ENCODE measurements at regions not wholly inside any gene's neighbourhood (a gene's known extent, or its start where the extent isn't known, plus 50 kb on each side); places are given as distances from the start of the nearest gene placed in this dataset.

DNA sequence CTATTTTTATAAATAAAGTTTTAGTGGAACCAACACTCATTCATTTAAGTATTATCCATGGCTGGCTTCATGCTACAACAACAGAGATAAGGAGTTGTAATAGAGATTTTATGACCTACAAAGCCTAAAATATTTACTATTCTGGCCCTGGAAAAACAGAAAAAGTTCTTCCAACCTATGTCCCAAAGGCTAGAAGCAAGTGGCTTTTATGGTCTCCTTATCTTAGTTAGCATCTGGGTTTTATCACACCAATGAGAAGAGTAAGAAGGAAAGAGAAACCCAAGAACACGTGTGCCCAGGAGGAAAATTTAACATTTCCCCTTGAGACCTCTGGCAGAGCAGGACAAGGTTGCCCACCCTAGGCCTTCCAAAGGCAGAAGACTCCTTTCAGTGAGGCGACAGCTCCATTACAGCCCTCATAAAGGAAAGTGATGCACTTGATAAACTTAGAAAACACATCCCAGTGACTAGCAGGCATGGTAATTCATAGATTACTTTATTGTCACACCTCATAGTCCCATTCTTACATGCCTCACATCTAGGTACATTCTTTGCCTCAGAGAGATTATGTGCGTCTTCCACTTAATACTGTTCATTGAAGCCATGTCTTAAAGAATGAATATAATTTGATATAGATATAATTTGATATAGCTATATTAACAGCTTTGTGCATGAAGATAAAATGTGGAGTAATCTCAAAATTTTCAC, 113.2 kb upstream of the ACP3 start:
- Mint-ChIP-seq H3K27ac (no peak overlapping the region), H3K9me3 (ENCODE audit: low read depth) (no peaks in the 10 kb centered on the region), H3K36me3 (no peaks in the 10 kb centered on the region), H3K27me3 (peaks cover 13% of the 10 kb centered on the region), H3K4me3 (no peak overlapping the region), H3K4me1 (no peaks in the 10 kb centered on the region)
- DNase-seq (no peak), ATAC-seq (no peak)
- CTCF ChIA-PET: no interaction called here

DNA sequence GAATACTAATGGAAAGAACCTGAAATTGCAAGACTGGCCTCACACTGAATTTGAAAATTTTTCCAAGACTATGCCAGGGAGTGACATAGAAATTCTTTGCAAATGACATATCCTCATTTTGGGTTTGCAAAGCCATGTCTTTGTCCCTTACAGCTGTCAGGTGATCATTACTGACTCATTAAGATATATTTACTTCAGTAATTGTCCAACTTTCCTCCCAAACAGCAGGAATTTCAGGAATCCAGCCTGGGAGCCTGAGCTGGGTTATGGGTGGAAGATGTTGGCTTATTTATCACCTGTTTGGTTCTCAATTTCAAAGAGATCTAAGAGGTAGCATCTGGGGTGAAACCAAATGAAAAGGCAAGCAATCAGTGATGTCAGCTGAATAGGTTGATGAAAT, 111.6 kb upstream of the ACP3 start:
- Mint-ChIP-seq H3K27me3 (peaks cover 17% of the 10 kb centered on the region), H3K4me3 (no peak overlapping the region), H3K4me1 (no peaks in the 10 kb centered on the region), H3K9me3 (ENCODE audit: low read depth) (no peaks in the 10 kb centered on the region), H3K27ac (no peak overlapping the region), H3K36me3 (no peaks in the 10 kb centered on the region)
- ATAC-seq (no peak), DNase-seq (no peak)
- CTCF ChIA-PET: no interaction called here

GRCh38 chr3:132209855-132210254, 107.4 kb upstream of the ACP3 start:
- H3K27ac Mint-ChIP-seq: no peak overlapping the region

GRCh38 chr3:132210476-132211346, 106.5 kb upstream of the ACP3 start:
- DNase-seq (no peak), ATAC-seq (no peak)
- CTCF ChIA-PET: interaction anchor here (0.8 to 1.6 kb wide), 3 partner anchors 12 to 188 kb away, joined by 3 to 7 read pairs (median 4); no protein-coding TSS in a partner anchor
- H3K4me3 Mint-ChIP-seq: no peak overlapping the region
- no peaks in the 10 kb centered on the region for H3K36me3 Mint-ChIP-seq
- no peaks in the 10 kb centered on the region for H3K9me3 Mint-ChIP-seq (ENCODE audit: low read depth)
- H3K4me1 Mint-ChIP-seq: no peaks in the 10 kb centered on the region
- peaks cover 16% of the 10 kb centered on the region for H3K27me3 Mint-ChIP-seq
- no peak overlapping the region for H3K27ac Mint-ChIP-seq

More at GRCh38 chr3:132209855-132210254, 107.4 kb upstream of the ACP3 start:
- no peak for DNase-seq
- ATAC-seq: no peak
- H3K36me3 Mint-ChIP-seq: no peaks in the 10 kb centered on the region
- H3K27me3 Mint-ChIP-seq: peaks cover 20% of the 10 kb centered on the region
- no peaks in the 10 kb centered on the region for H3K9me3 Mint-ChIP-seq (ENCODE audit: low read depth)
- no peaks in the 10 kb centered on the region for H3K4me1 Mint-ChIP-seq
- H3K4me3 Mint-ChIP-seq: no peak overlapping the region
- CTCF ChIA-PET: interaction anchor here (0.8 to 1.4 kb wide), 2 partner anchors 12 to 138 kb away, joined by 3 to 7 read pairs; no protein-coding TSS in a partner anchor

- DNase-seq: no peak
- no peak for ATAC-seq
- Mint-ChIP-seq H3K9me3 (ENCODE audit: low read depth) (no peaks in the 10 kb centered on the region), H3K4me1 (no peaks in the 10 kb centered on the region), H3K4me3 (no peak overlapping the region), H3K27ac (no peak overlapping the region), H3K36me3 (no peaks in the 10 kb centered on the region), H3K27me3 (peaks cover 16% of the 10 kb centered on the region)
- CTCF ChIA-PET: interaction anchor here (1.6 kb wide), 1 partner anchor 187 kb away, joined by 4 read pairs; no protein-coding TSS in a partner anchor
These were observed 105.3 kb upstream of the ACP3 start for GRCh38 chr3:132211896-132212295.

DNA sequence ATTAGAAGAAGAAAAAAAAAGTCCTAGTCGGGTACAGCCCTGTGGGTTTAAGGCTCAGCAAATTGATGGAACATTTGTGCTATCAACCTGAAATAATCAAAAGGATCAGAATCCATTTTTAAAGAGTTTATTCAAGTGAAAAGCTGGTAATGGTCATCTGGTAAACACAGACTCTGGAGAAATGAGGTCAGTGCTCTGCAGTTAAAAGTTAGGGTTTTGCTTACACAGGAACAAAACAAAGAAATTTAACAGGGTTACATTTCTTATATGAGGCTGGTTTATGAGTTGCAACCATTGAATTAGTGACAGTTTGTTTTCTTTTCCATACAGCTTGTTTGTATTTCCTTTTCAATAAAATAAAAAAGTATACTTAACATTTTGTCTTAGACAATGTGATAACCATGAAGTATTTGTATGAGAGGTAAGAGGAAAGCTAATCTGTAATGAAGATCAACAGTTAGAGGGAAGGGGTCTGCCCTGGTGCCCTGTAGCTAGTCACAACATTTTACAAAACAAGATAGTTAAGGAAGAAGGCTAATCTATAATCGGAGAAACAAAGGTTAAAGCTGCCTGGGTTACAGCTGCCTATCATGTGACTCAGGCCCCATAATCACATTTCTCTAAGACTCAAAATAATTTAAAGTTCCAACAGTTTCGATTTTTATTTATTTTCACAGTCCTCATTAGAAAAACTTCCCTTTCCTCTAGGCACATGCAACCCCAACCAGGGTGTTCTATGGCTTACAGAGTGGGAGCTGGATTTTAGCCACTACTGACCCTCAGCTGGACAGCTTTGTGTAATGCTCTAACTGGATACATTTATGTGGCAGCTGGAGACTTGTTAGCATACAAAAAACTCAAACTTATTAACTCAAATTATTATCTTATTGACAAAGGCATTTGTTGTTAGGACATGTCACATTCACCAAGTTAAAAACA, 98.1 kb upstream of the ACP3 start:
- CTCF ChIA-PET: no interaction called here
- H3K27me3 Mint-ChIP-seq: peaks cover 11% of the 10 kb centered on the region
- H3K27ac Mint-ChIP-seq: no peak overlapping the region
- no peak overlapping the region for H3K4me3 Mint-ChIP-seq
- H3K36me3 Mint-ChIP-seq: no peaks in the 10 kb centered on the region
- no peak for DNase-seq
- H3K9me3 Mint-ChIP-seq (ENCODE audit: low read depth): no peaks in the 10 kb centered on the region
- no peak for ATAC-seq
- H3K4me1 Mint-ChIP-seq: no peaks in the 10 kb centered on the region

GRCh38 chr3:132220986-132221385, 96.2 kb upstream of the ACP3 start:
- H3K36me3 Mint-ChIP-seq: no peaks in the 10 kb centered on the region
- H3K27ac Mint-ChIP-seq: no peak overlapping the region
- H3K27me3 Mint-ChIP-seq: peaks cover 11% of the 10 kb centered on the region
- no peaks in the 10 kb centered on the region for H3K4me1 Mint-ChIP-seq
- CTCF ChIA-PET: interaction anchor here (2.5 kb wide), 1 partner anchor 10 kb away, joined by 7 read pairs; no protein-coding TSS in a partner anchor
- no peak for ATAC-seq
- H3K9me3 Mint-ChIP-seq (ENCODE audit: low read depth): no peaks in the 10 kb centered on the region
- H3K4me3 Mint-ChIP-seq: no peak overlapping the region
- DNase-seq: no peak

- no peak overlapping the region for H3K4me3 Mint-ChIP-seq
- CTCF ChIA-PET: interaction anchor here (2.5 kb wide), 1 partner anchor 12 kb away, joined by 7 read pairs; no protein-coding TSS in a partner anchor
These were observed 94.2 kb upstream of the ACP3 start for GRCh38 chr3:132222868-132223538.

GRCh38 chr3:132225664-132226063, 91.5 kb upstream of the ACP3 start:
- Mint-ChIP-seq H3K9me3 (ENCODE audit: low read depth) (no peaks in the 10 kb centered on the region), H3K36me3 (no peaks in the 10 kb centered on the region), H3K27me3 (peaks cover 3% of the 10 kb centered on the region), H3K4me3 (no peak overlapping the region), H3K27ac (no peak overlapping the region), H3K4me1 (no peaks in the 10 kb centered on the region)
- CTCF ChIA-PET: no interaction called here
- no peak for DNase-seq
- ATAC-seq: no peak

More at GRCh38 chr3:132222868-132223538, 94.2 kb upstream of the ACP3 start:
- H3K9me3 Mint-ChIP-seq (ENCODE audit: low read depth): no peaks in the 10 kb centered on the region
- H3K27me3 Mint-ChIP-seq: peaks cover 12% of the 10 kb centered on the region
- no peak for ATAC-seq
- H3K4me1 Mint-ChIP-seq: no peaks in the 10 kb centered on the region
- no peak overlapping the region for H3K27ac Mint-ChIP-seq
- H3K36me3 Mint-ChIP-seq: no peaks in the 10 kb centered on the region
- DNase-seq: no peak

DNA sequence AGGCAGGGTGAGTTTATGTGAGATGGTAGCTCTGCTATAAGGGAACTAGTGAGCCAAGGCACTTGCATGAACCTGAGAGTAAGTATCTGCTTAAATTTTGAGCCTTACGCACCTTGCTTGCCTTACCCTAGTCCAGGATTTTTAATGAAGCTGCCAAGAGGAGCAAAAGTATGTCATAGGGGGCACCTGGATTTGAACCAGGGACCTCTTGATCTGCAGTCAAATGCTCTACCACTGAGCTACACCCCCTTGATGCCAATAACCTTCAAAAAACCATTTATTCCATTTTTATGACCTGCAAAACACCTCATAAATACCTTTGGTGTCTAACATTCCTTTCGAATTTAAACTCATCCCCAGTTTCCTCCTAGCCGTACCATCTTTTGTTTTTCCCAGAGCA, 88.3 kb upstream of the ACP3 start:
- H3K4me3 Mint-ChIP-seq: no peak overlapping the region
- H3K36me3 Mint-ChIP-seq: no peaks in the 10 kb centered on the region
- ATAC-seq (no peak), DNase-seq (no peak)
- H3K4me1 Mint-ChIP-seq: no peaks in the 10 kb centered on the region
- no peaks in the 10 kb centered on the region for H3K9me3 Mint-ChIP-seq (ENCODE audit: low read depth)
- H3K27me3 Mint-ChIP-seq: peaks cover 6% of the 10 kb centered on the region
- no peak overlapping the region for H3K27ac Mint-ChIP-seq
- CTCF ChIA-PET: no interaction called here

GRCh38 chr3:132229641-132230040, 87.6 kb upstream of the ACP3 start:
- H3K27me3 Mint-ChIP-seq: peaks cover 6% of the 10 kb centered on the region
- no peak overlapping the region for H3K4me3 Mint-ChIP-seq
- H3K4me1 Mint-ChIP-seq: no peaks in the 10 kb centered on the region
- no peaks in the 10 kb centered on the region for H3K9me3 Mint-ChIP-seq (ENCODE audit: low read depth)
- ATAC-seq (no peak), DNase-seq (no peak)
- H3K36me3 Mint-ChIP-seq: no peaks in the 10 kb centered on the region
- no peak overlapping the region for H3K27ac Mint-ChIP-seq
- CTCF ChIA-PET: no interaction called here

- H3K27ac Mint-ChIP-seq: no peak overlapping the region
- H3K27me3 Mint-ChIP-seq: peaks cover 6% of the 10 kb centered on the region
- no peaks in the 10 kb centered on the region for H3K36me3 Mint-ChIP-seq
- CTCF ChIA-PET: no interaction called here
- ATAC-seq: no peak
- H3K4me1 Mint-ChIP-seq: no peaks in the 10 kb centered on the region
- H3K4me3 Mint-ChIP-seq: no peak overlapping the region
- H3K9me3 Mint-ChIP-seq (ENCODE audit: low read depth): no peaks in the 10 kb centered on the region
- no peak for DNase-seq
These were observed 86.8 kb upstream of the ACP3 start for GRCh38 chr3:132230156-132231000.

All from activated CD8-positive, alpha-beta memory T cell treated with anti-CD3 and anti-CD28 coated beads, Interleukin-2, amount 10 ng/mL, durations not matched to agents 7 days and 5 days (primary cell).